ENCODE measurements at regions not wholly inside any gene's neighbourhood (a gene's known extent, or its start where the extent isn't known, plus 50 kb on each side); places are given as distances from the start of the nearest gene placed in this dataset.

DNA sequence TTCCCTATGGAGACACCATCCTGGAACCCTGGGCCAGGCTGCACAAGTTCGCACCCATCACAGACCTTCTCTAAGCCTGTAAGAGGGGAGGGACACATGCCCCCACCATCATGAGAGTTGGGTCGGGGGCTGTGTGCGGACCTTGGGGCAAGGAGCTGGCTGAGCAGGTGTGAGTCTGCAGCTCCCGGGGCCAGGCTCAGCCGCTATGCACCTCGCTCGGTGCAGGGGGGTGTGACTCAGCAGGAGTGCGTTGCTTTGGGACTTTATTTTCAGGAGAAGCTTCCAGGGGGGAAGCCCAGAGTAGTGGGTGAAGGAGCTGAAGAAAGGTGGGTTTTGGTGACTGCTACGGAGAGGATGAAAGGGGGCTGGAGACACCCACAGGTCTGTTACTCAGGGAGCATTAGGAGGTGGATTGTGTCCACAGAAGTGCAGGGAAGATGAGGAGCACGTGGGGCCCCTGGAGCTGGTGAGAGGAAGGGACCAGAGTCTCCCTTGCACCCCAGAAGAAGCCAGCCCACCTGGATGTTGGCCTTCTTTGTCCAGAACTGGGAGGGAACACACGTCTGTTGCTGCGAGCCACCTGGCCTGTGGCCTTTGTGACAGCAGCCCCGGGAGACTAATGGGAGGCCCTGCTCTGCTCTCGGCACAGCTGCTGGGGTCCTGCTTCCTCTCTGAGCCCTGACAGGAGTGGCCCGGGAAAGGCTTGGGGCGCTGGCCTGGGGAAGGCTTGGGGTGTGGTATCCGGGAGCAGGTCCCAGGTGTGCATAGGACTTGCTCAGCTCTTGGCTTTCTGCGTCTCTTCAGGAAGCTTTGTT lies 162.6 kb downstream of the TEX29 start:
- Histone ChIP-seq H3K27me3 (ENCODE audit: insufficient read depth, low read length) (no peaks in the 10 kb centered on the region), H3K18ac (ENCODE audit: insufficient read length, low read depth, low read length) (no peak overlapping the region), H3K4me2 (ENCODE audit: insufficient read depth, insufficient read length, low read length) (no peak overlapping the region), H3T11ph (ENCODE audit: low read length) (no peak overlapping the region), H2BK120ac (ENCODE audit: low read depth, low read length, poor library complexity, severe bottlenecking) (no peak overlapping the region), H3K79me2 (ENCODE audit: insufficient read depth, low read length) (no peaks in the 10 kb centered on the region), H2AFZ (ENCODE audit: low read length) (no peak overlapping the region), H4K5ac (ENCODE audit: insufficient read length, low read depth, low read length) (no peak overlapping the region), H4K91ac (ENCODE audit: insufficient read length, low read depth, low read length) (no peak overlapping the region), H3K79me1 (ENCODE audit: insufficient read depth, low read depth, low read length, poor library complexity, severe bottlenecking) (no peaks in the 10 kb centered on the region), H3K4ac (ENCODE audit: low read depth, low read length) (no peak overlapping the region), H3K23ac (ENCODE audit: insufficient read length, low read depth, low read length) (no peak overlapping the region), H2AK5ac (ENCODE audit: insufficient read length, low read length) (no peak overlapping the region), H3K56ac (ENCODE audit: insufficient read length, low read depth, low read length) (no peak overlapping the region), H3K14ac (ENCODE audit: insufficient read depth, low read length) (no peak overlapping the region), H3K9me3 (ENCODE audit: control insufficient read depth, low read depth, low read length) (peaks cover 8% of the 10 kb centered on the region), H2BK20ac (ENCODE audit: low read depth, low read length, poor library complexity, severe bottlenecking) (no peak overlapping the region), H3K23me2 (ENCODE audit: insufficient read length, low read depth, low read length, poor library complexity, severe bottlenecking) (no peaks in the 10 kb centered on the region), H3K9ac (ENCODE audit: extremely low read depth, insufficient read length, low read length) (no peak overlapping the region), H4K8ac (replicated peaks; ENCODE audit: insufficient read length, low read depth, low read length) (no peak overlapping the region), H2BK5ac (ENCODE audit: insufficient read length, low read length) (no peak overlapping the region), H3K27ac (ENCODE audit: insufficient read length, low read depth, low read length) (no peak overlapping the region), H2BK12ac (ENCODE audit: insufficient read length, low read depth, low read length) (no peak overlapping the region), H4K20me1 (ENCODE audit: control insufficient read depth, insufficient read depth, insufficient read length) (no peaks in the 10 kb centered on the region), H3K4me1 (ENCODE audit: insufficient read depth, low read length) (no peaks in the 10 kb centered on the region), H2BK15ac (ENCODE audit: low read depth, low read length) (no peak overlapping the region)
- Mint-ChIP-seq H3K27ac (no peak overlapping the region; a peak in 1 of 7 replicates), H3K27me3 (ENCODE audit: low read depth) (peaks cover 19% of the 10 kb centered on the region), H3K4me3 (no peak overlapping the region), H3K36me3 (ENCODE audit: insufficient read depth in 1 of 3, low read depth in 3 of 3) (peaks cover 5 to 23% (median 10%) of the 10 kb centered on the region in 3 experiments), H3K4me1 (peaks cover 3 to 8% of the 10 kb centered on the region in 2 experiments), H3K9me3 (peaks cover 23 to 26% of the 10 kb centered on the region in 2 experiments)
- no CpG with 5 or more reads among the region's 18 CpGs for WGBS (ENCODE audit: extremely low coverage, insufficient read length, low lambda C conversion rate)
- TF ChIP-seq, protein P1, sequence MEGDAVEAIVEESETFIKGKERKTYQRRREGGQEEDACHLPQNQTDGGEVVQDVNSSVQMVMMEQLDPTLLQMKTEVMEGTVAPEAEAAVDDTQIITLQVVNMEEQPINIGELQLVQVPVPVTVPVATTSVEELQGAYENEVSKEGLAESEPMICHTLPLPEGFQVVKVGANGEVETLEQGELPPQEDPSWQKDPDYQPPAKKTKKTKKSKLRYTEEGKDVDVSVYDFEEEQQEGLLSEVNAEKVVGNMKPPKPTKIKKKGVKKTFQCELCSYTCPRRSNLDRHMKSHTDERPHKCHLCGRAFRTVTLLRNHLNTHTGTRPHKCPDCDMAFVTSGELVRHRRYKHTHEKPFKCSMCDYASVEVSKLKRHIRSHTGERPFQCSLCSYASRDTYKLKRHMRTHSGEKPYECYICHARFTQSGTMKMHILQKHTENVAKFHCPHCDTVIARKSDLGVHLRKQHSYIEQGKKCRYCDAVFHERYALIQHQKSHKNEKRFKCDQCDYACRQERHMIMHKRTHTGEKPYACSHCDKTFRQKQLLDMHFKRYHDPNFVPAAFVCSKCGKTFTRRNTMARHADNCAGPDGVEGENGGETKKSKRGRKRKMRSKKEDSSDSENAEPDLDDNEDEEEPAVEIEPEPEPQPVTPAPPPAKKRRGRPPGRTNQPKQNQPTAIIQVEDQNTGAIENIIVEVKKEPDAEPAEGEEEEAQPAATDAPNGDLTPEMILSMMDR (conservative IDR thresholded peaks at IDR 0.05) = no peak
- DNase-seq = no peak
